ENCODE measurements at regions not wholly inside any gene's neighbourhood (a gene's known extent, or its start where the extent isn't known, plus 50 kb on each side); places are given as distances from the start of the nearest gene placed in this dataset.

DNA sequence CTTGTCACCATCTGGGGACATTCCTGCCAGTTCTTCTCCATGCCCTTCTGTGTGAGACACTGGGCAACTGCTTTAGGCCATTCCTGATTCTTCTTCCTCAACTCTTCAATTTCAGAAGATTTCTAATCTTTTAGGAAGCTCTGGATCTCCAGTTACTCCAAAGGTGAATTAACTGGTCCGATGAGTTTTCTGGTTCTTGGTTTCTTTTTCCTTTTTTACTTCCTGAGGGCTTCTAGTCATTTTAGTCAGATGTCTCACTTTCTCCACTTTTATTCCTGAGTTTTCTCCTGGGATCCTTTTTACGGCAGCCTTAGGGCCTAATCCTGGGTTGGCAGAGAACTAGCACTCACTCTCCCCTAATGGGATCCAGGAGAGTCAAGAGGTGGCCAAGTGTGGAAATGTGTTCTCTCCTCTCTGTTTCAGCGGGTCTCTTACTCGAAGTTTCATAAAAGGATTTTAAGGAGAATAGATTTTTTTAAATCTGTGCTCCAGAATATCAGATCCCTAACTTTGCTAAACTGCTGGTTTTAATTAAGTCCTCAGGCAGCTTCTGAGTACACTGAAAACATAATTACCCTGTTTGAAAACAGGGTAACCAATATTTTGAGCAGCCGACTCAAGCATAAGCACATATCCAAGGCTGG is 107.6 kb downstream of the RMI2 start:
- TF ChIP-seq TAF1 (IDR thresholded peaks at IDR 0.05; ENCODE audit: borderline replicate concordance, low read depth, low read length) (no peak), ASH2L (IDR thresholded peaks at IDR 0.05; ENCODE audit: borderline replicate concordance, low read depth) (no peak), SP1 (IDR thresholded peaks at IDR 0.05; ENCODE audit: low read depth, low read length) (no peak), POLR2AphosphoS5 (IDR thresholded peaks at IDR 0.05; ENCODE audit: low read length) (no peak), ZNF622 (IDR thresholded peaks at IDR 0.05) (no peak), NFIC (IDR thresholded peaks at IDR 0.05; ENCODE audit: low read depth, low read length) (no peak), HDAC6 (IDR thresholded peaks at IDR 0.05; ENCODE audit: unreplicated experiment) (no peak), HDGF (IDR thresholded peaks at IDR 0.05) (no peak), EZH2 (IDR thresholded peaks at IDR 0.05; ENCODE audit: borderline replicate concordance, control insufficient read depth, low read depth, low read length) (no peak), TCF3 (IDR thresholded peaks at IDR 0.05; ENCODE audit: borderline replicate concordance, insufficient read depth, low read depth, low read length) (no peak)
- TF ChIP-seq, protein P1, sequence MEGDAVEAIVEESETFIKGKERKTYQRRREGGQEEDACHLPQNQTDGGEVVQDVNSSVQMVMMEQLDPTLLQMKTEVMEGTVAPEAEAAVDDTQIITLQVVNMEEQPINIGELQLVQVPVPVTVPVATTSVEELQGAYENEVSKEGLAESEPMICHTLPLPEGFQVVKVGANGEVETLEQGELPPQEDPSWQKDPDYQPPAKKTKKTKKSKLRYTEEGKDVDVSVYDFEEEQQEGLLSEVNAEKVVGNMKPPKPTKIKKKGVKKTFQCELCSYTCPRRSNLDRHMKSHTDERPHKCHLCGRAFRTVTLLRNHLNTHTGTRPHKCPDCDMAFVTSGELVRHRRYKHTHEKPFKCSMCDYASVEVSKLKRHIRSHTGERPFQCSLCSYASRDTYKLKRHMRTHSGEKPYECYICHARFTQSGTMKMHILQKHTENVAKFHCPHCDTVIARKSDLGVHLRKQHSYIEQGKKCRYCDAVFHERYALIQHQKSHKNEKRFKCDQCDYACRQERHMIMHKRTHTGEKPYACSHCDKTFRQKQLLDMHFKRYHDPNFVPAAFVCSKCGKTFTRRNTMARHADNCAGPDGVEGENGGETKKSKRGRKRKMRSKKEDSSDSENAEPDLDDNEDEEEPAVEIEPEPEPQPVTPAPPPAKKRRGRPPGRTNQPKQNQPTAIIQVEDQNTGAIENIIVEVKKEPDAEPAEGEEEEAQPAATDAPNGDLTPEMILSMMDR (IDR thresholded peaks at IDR 0.05 in 2 of 3, conservative IDR thresholded peaks at IDR 0.05 in 1 of 3; ENCODE audit: control insufficient read depth in 2 of 3, extremely low read depth in 1 of 3, insufficient read depth in 1 of 3, low read depth in 3 of 3, low read length in 3 of 3), result no peak
- TF ChIP-seq, protein P2, sequence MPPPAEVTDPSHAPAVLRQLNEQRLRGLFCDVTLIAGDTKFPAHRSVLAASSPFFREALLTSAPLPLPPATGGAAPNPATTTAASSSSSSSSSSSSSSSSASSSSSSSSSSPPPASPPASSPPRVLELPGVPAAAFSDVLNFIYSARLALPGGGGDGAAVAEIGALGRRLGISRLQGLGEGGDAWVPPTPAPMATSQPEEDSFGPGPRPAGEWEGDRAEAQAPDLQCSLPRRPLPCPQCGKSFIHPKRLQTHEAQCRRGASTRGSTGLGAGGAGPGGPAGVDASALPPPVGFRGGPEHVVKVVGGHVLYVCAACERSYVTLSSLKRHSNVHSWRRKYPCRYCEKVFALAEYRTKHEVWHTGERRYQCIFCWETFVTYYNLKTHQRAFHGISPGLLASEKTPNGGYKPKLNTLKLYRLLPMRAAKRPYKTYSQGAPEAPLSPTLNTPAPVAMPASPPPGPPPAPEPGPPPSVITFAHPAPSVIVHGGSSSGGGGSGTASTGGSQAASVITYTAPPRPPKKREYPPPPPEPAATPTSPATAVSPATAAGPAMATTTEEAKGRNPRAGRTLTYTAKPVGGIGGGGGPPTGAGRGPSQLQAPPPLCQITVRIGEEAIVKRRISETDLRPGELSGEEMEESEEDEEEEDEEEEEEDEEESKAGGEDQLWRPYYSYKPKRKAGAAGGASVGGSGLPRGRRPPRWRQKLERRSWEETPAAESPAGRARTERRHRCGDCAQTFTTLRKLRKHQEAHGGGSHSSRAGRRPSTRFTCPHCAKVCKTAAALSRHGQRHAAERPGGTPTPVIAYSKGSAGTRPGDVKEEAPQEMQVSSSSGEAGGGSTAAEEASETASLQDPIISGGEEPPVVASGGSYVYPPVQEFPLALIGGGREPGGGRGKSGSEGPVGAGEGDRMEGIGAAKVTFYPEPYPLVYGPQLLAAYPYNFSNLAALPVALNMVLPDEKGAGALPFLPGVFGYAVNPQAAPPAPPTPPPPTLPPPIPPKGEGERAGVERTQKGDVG (CRISPR knock-in tag; IDR thresholded peaks at IDR 0.05), result no peak

Data from GM12878 (cell line).